GM13977 (cell line): ENCODE measurements at regions not wholly inside any gene's neighbourhood (a gene's known extent, or its start where the extent isn't known, plus 50 kb on each side); places are given as distances from the start of the nearest gene placed in this dataset.

ENCODE experiments used
- DNase-seq: peaks from one replicate; pipeline ENCODE4 v3.0.0; 2012; ENCODE audit warnings: low spot score
- CTCF ChIP-seq: IDR thresholded peaks from 2 replicates; pipeline ENCODE4 v1.5.1; 2012; ENCODE audit warnings: mild to moderate bottlenecking, control low read depth; ENCODE audit not compliant: insufficient read depth; ENCODE audit errors: extremely low read depth, missing control alignments
- in situ Hi-C: fragments of 300-500 bp; cut with MboI; formaldehyde crosslinking; loops from one replicate; pipeline ENCODE4 v1.12.0; 2022; ENCODE audit warnings: low sequenced_read_pairs, low pct_unique_long_range_greater_than_20kb, mixed read lengths, inconsistent platforms; ENCODE audit not compliant: unreplicated experiment

- in situ Hi-C loops = loop anchor here (25.0 kb wide), 1 partner anchor 140 kb away; no protein-coding TSS in a partner anchor
- DNase-seq = peak; percentile 29
- no peak for TF ChIP-seq CTCF
Measured at GRCh38 chrX:40152173-40152711, 54.5 kb upstream of the BCOR start.

- DNase-seq = peak; percentile 28
Measured at GRCh38 chrX:40151211-40152172, 53.7 kb upstream of the BCOR start.

GRCh38 chrX:40150503-40150902 lies 52.7 kb upstream of the BCOR start:
- DNase-seq = no peak
- no peak for TF ChIP-seq CTCF

More at GRCh38 chrX:40151211-40152172, 53.7 kb upstream of the BCOR start:
- in situ Hi-C loops = loop anchor here (25.0 kb wide), 1 partner anchor 139 kb away; no protein-coding TSS in a partner anchor
- no peak for TF ChIP-seq CTCF

GRCh38 chrX:40149286-40150175 lies 51.8 kb upstream of the BCOR start:
- in situ Hi-C loops = loop anchor here (25.0 kb wide), 1 partner anchor 137 kb away; no protein-coding TSS in a partner anchor
- no peak for DNase-seq
- TF ChIP-seq CTCF = no peak

More at GRCh38 chrX:40150503-40150902, 52.7 kb upstream of the BCOR start:
- in situ Hi-C loops = loop anchor here (25.0 kb wide), 1 partner anchor 138 kb away; no protein-coding TSS in a partner anchor

GRCh38 chrX:40148385-40149285 lies 50.9 kb upstream of the BCOR start:
- DNase-seq = peak; percentile 39
- no peak for TF ChIP-seq CTCF
- in situ Hi-C loops = no loop called here
